ES-I3 (cell line): ENCODE measurements at regions not wholly inside any gene's neighbourhood (a gene's known extent, or its start where the extent isn't known, plus 50 kb on each side); places are given as distances from the start of the nearest gene placed in this dataset.
"Not testable (repeated sequence)": the region's sequence is repeated elsewhere in the genome, so short reads cannot be mapped to it uniquely, and the experiment has no call there.

Experiments used
- H3K36me3 ChIP-seq: 2 replicates; pipeline ENCODE4 v1.6.1; 2013; ENCODE audit warnings: mild to moderate bottlenecking, low read length, control low read depth, moderate library complexity; ENCODE audit not compliant: insufficient read depth
- H3K4me1 ChIP-seq: 2 replicates; pipeline ENCODE4 v1.6.1; 2013; ENCODE audit warnings: mild to moderate bottlenecking, control low read depth, low read length; ENCODE audit not compliant: insufficient read depth
- H3K9ac ChIP-seq: 2 replicates; pipeline ENCODE4 v1.6.1; 2013; ENCODE audit warnings: low read depth, mild to moderate bottlenecking, low read length, moderate library complexity
- H3K9me3 ChIP-seq: 2 replicates; pipeline ENCODE4 v1.6.1; 2013; ENCODE audit warnings: mild to moderate bottlenecking, low read length, moderate library complexity; ENCODE audit not compliant: control insufficient read depth, insufficient read depth

GRCh38 chrX:131840799-131841495 is 182.2 kb upstream of the STK26 start:
- Histone ChIP-seq H3K9ac (no peak overlapping the region), H3K4me1 (no peaks in the 10 kb centered on the region), H3K9me3 (no peaks in the 10 kb centered on the region), H3K36me3 (no peaks in the 10 kb centered on the region)

DNA sequence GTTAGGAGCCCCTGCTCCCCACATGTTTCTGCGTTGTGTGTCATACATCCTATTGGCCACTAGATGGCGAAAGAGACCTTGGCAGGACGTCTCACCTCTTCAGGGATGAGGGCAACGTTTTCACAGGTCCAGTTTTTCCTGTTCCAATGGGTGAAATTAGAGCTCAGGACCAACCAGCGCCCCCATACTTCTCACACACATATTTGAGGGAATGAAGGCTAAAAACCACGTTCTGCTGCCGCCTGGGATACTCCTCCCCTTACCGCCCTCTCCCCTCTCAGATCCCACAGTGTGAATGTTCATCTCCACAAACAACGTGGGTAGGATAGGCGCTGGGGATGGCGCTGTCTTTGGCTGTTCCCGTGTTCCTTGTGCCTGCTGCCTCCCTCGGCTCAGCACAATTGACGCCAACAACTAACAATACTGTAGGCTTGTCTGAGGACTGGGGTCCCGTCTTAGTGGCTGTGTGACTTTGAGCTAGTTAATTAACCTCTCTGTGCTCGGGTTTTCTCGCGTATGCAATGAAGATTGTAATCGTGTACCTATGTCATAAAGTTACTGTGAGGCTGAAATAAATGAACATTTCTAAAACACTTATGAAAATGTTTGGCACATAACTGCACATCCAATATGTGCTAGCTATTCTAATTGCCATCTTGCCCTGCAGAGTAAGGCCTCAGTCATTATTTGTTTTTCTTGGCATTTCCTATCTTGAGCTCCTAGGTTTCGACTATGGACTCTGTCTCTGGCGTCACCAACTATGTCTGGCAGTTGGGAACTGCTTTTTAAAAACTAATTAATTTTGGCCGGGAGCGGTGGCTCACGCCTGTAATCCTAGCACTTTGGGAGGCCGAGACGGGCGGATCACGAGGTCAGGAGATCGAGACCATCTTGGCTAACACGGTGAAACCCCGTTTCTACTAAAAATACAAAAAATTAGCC is 181.3 kb upstream of the STK26 start:
- H3K9me3 ChIP-seq, result no peaks in the 10 kb centered on the region
- H3K4me1 ChIP-seq, result no peaks in the 10 kb centered on the region
- H3K36me3 ChIP-seq, result no peaks in the 10 kb centered on the region
- H3K9ac ChIP-seq, result no peak overlapping the region

- Histone ChIP-seq H3K9ac (no peak overlapping the region), H3K9me3 (no peaks in the 10 kb centered on the region), H3K4me1 (no peaks in the 10 kb centered on the region), H3K36me3 (no peaks in the 10 kb centered on the region)
Observed at GRCh38 chrX:131843987-131844386, 179.1 kb upstream of the STK26 start.

- H3K9ac ChIP-seq, result no peak overlapping the region
Observed at GRCh38 chrX:131845201-131845600, 177.9 kb upstream of the STK26 start.

GRCh38 chrX:131845771-131846170 is 177.3 kb upstream of the STK26 start:
- Histone ChIP-seq H3K9ac (no peak overlapping the region), H3K4me1 (no peaks in the 10 kb centered on the region), H3K9me3 (no peaks in the 10 kb centered on the region), H3K36me3 (no peaks in the 10 kb centered on the region; the same call in 1 of the 2 replicates)

More at GRCh38 chrX:131845201-131845600, 177.9 kb upstream of the STK26 start:
- Histone ChIP-seq H3K36me3 (no peaks in the 10 kb centered on the region; the same call in 1 of the 2 replicates), H3K9me3 (no peaks in the 10 kb centered on the region), H3K4me1 (no peaks in the 10 kb centered on the region)

GRCh38 chrX:131850964-131851363 is 172.1 kb upstream of the STK26 start:
- not testable (repeated sequence) for H3K9ac ChIP-seq, H3K4me1 ChIP-seq, H3K9me3 ChIP-seq, H3K36me3 ChIP-seq

DNA sequence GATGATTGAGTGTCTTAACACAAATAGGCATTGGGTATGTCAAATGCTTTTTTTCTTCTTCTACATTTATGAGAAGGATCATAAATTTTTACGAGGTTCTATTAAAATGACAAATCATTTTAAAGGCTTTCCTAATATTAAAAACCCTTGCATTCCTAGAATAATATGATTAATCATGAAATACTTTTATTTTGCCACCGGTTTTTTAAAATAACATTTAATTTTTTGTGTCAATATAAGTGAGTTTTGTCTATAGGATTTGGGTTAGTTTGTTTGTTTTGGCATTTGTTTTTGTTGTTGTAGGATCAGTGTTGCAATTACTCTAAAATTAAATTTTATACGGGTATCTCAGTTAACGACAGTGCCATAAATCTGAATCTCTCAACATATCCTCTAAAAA is 169.7 kb upstream of the STK26 start:
- no peak overlapping the region for H3K9ac ChIP-seq
- peaks cover 4% of the 10 kb centered on the region; the same call in 1 of the 2 replicates for H3K4me1 ChIP-seq
- no peaks in the 10 kb centered on the region; the same call in 1 of the 2 replicates for H3K36me3 ChIP-seq
- H3K9me3 ChIP-seq, result no peaks in the 10 kb centered on the region

GRCh38 chrX:131854581-131854980 is 168.5 kb upstream of the STK26 start:
- Histone ChIP-seq H3K4me1 (peaks cover 4% of the 10 kb centered on the region; the same call in 1 of the 2 replicates), H3K9me3 (no peaks in the 10 kb centered on the region), H3K9ac (no peak overlapping the region), H3K36me3 (no peaks in the 10 kb centered on the region; the same call in 1 of the 2 replicates)

DNA sequence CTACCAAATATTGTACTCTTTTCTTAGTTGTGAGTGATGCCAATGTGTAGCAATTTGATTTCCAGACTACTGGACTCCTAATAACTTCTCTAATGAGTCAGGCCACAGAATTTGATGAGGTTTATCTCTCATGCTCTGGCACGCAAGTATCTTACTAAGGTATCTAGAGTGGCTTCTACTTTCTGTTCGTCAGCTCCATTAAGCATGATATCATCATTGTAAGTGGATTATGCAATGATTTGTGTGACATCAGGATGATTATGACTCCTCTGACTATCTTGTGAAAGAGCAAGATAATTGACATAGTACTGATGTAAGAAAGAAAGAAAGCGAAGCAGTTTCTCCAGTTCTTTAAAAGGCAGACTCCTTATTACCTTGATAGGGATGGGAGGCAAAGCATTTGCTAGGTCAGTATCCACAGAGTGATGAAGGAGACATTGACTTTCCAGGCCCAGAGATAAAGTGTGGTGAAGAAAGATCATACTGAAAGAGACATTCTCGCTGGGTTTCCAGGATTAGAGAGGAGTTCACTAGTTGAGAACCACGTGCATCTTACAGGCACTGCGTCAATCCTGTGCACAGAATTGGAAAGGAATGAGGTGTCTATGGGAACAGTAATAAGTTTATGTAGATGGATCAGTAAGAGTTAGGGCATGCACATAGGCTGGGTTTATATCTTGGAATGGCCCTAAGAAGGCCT is 161.9 kb upstream of the STK26 start:
- H3K9ac ChIP-seq, result no peak overlapping the region

GRCh38 chrX:131862321-131862720 is 160.8 kb upstream of the STK26 start:
- H3K36me3 ChIP-seq, result no peaks in the 10 kb centered on the region
- H3K4me1 ChIP-seq, result no peaks in the 10 kb centered on the region
- no peak overlapping the region for H3K9ac ChIP-seq
- H3K9me3 ChIP-seq, result no peaks in the 10 kb centered on the region

More for the DNA sequence above, 161.9 kb upstream of the STK26 start:
- H3K36me3 ChIP-seq, result no peaks in the 10 kb centered on the region
- H3K9me3 ChIP-seq, result no peaks in the 10 kb centered on the region
- no peaks in the 10 kb centered on the region for H3K4me1 ChIP-seq

DNA sequence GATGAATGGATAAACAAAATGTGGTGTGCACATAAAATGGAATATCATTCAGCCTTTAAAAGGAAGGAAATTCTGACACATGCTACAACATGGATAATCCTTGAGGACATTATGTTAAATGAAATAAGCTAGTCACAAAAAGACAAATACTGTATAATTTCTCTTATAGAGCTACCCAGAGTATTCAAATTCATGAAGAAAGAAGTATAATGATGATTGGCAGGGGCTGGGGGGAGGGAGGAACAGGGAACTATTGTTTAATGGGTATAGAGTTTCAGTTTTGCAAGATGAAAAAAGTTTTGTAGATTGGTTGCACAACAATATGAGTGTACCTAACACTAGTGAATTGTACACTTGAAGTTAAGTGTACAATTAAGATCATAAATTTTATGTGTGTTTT is 153.9 kb upstream of the STK26 start:
- Histone ChIP-seq H3K36me3 (no peaks in the 10 kb centered on the region), H3K4me1 (no peaks in the 10 kb centered on the region), H3K9me3 (no peaks in the 10 kb centered on the region), H3K9ac (no peak overlapping the region)

GRCh38 chrX:131874300-131874699 is 148.8 kb upstream of the STK26 start:
- Histone ChIP-seq H3K4me1 (no peaks in the 10 kb centered on the region), H3K9me3 (no peaks in the 10 kb centered on the region), H3K9ac (no peak overlapping the region), H3K36me3 (no peaks in the 10 kb centered on the region)

- not testable (repeated sequence) for H3K4me1 ChIP-seq, H3K9ac ChIP-seq, H3K36me3 ChIP-seq, H3K9me3 ChIP-seq
Observed at GRCh38 chrX:131875827-131876226, 147.3 kb upstream of the STK26 start.

- no peaks in the 10 kb centered on the region for H3K4me1 ChIP-seq
- no peaks in the 10 kb centered on the region for H3K9me3 ChIP-seq
- no peak overlapping the region for H3K9ac ChIP-seq
- no peaks in the 10 kb centered on the region for H3K36me3 ChIP-seq
Observed at GRCh38 chrX:131881194-131881593, 141.9 kb upstream of the STK26 start.
